ENCODE measurements at regions not wholly inside any gene's neighbourhood (a gene's known extent, or its start where the extent isn't known, plus 50 kb on each side); places are given as distances from the start of the nearest gene placed in this dataset.

DNA sequence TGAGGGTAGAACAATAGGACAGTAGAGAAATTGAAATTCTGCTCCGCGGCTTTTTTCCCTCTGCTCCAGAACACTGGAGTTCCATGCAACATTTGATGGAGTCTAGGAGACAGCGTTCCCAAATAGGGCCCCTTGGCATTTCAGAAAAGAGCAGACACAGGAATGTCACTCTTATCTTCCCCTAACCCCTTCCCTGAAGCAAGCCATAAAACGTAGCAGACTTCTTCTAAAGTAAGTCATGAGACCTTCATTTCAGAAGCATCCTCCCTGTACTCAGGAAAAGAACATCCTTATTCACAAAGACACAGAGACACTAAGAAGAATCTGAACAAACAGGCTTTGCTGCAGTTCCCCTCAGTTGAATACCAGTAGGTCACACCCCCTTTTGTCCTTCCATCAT is 296.1 kb upstream of the SOX9 start:
- TF ChIP-seq, protein P1, sequence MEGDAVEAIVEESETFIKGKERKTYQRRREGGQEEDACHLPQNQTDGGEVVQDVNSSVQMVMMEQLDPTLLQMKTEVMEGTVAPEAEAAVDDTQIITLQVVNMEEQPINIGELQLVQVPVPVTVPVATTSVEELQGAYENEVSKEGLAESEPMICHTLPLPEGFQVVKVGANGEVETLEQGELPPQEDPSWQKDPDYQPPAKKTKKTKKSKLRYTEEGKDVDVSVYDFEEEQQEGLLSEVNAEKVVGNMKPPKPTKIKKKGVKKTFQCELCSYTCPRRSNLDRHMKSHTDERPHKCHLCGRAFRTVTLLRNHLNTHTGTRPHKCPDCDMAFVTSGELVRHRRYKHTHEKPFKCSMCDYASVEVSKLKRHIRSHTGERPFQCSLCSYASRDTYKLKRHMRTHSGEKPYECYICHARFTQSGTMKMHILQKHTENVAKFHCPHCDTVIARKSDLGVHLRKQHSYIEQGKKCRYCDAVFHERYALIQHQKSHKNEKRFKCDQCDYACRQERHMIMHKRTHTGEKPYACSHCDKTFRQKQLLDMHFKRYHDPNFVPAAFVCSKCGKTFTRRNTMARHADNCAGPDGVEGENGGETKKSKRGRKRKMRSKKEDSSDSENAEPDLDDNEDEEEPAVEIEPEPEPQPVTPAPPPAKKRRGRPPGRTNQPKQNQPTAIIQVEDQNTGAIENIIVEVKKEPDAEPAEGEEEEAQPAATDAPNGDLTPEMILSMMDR (IDR thresholded peaks at IDR 0.05; ENCODE audit: low read length) = no peak
- TF ChIP-seq EZH2 (IDR thresholded peaks at IDR 0.05; ENCODE audit: borderline replicate concordance, low read length) = no peak

Data from OCI-LY1 (cell line).